ENCODE measurements at regions not wholly inside any gene's neighbourhood (a gene's known extent, or its start where the extent isn't known, plus 50 kb on each side); places are given as distances from the start of the nearest gene placed in this dataset.
"Not testable (repeated sequence)": the region's sequence is repeated elsewhere in the genome, so short reads cannot be mapped to it uniquely, and the experiment has no call there.

GRCh38 chr12:31813305-31813704, 84.5 kb upstream of the AMN1 start:
- peak; percentile 45 for TF ChIP-seq CTCF (conservative IDR thresholded peaks at IDR 0.05; ENCODE audit: low read depth, low read length)
- no peak for DNase-seq (ENCODE audit: low read depth)
- H3K4me3 ChIP-seq (ENCODE audit: low read depth, low read length) = no peak overlapping the region

- H3K4me3 ChIP-seq (ENCODE audit: low read depth, low read length) = no peak overlapping the region
- TF ChIP-seq CTCF (conservative IDR thresholded peaks at IDR 0.05; ENCODE audit: low read depth, low read length) = no peak
- DNase-seq (ENCODE audit: low read depth) = no peak
Measured at GRCh38 chr12:31807773-31808097, 78.9 kb upstream of the AMN1 start.

- DNase-seq (ENCODE audit: low read depth); H3K4me3 ChIP-seq (ENCODE audit: low read depth, low read length): not testable (repeated sequence)
Measured at GRCh38 chr12:31807081-31807772, 78.4 kb upstream of the AMN1 start.

- not testable (repeated sequence) for DNase-seq (ENCODE audit: low read depth); H3K4me3 ChIP-seq (ENCODE audit: low read depth, low read length)
Measured at GRCh38 chr12:31805681-31806080, 76.9 kb upstream of the AMN1 start.

GRCh38 chr12:31804707-31805106, 75.9 kb upstream of the AMN1 start:
- not testable (repeated sequence) for H3K4me3 ChIP-seq (ENCODE audit: low read depth, low read length); DNase-seq (ENCODE audit: low read depth)

GRCh38 chr12:31804185-31804504, 75.3 kb upstream of the AMN1 start:
- no peak for TF ChIP-seq CTCF (conservative IDR thresholded peaks at IDR 0.05; ENCODE audit: low read depth, low read length)
- no peak for DNase-seq (ENCODE audit: low read depth)
- H3K4me3 ChIP-seq (ENCODE audit: low read depth, low read length) = no peak overlapping the region

GRCh38 chr12:31803306-31804184, 74.7 kb upstream of the AMN1 start:
- DNase-seq (ENCODE audit: low read depth) = no peak

GRCh38 chr12:31801872-31802271, 73.1 kb upstream of the AMN1 start:
- H3K4me3 ChIP-seq (ENCODE audit: low read depth, low read length) = no peak overlapping the region
- no peak for TF ChIP-seq CTCF (conservative IDR thresholded peaks at IDR 0.05; ENCODE audit: low read depth, low read length)
- no peak for DNase-seq (ENCODE audit: low read depth)

More at GRCh38 chr12:31803306-31804184, 74.7 kb upstream of the AMN1 start:
- H3K4me3 ChIP-seq (ENCODE audit: low read depth, low read length) = no peak overlapping the region
- no peak for TF ChIP-seq CTCF (conservative IDR thresholded peaks at IDR 0.05; ENCODE audit: low read depth, low read length)

Measured in epithelial cell of proximal tubule (primary cell).